ENCODE measurements at regions not wholly inside any gene's neighbourhood (a gene's known extent, or its start where the extent isn't known, plus 50 kb on each side); places are given as distances from the start of the nearest gene placed in this dataset.

- no peak for TF ChIP-seq CTCF (IDR thresholded peaks at IDR 0.05; ENCODE audit: poor library complexity)
- no peak for TF ChIP-seq EZH2 (IDR thresholded peaks at IDR 0.05; ENCODE audit: borderline replicate concordance)
These were observed 248.8 kb upstream of the PIK3R1 start for GRCh38 chr5:67966712-67967111.

Measured in hepatocyte (in vitro differentiated cells).